ENCODE measurements at regions not wholly inside any gene's neighbourhood (a gene's known extent, or its start where the extent isn't known, plus 50 kb on each side); places are given as distances from the start of the nearest gene placed in this dataset.

GRCh38 chr4:10741961-10742699 lies 57.6 kb upstream of the CLNK start:
- TF ChIP-seq CTCF (IDR thresholded peaks at IDR 0.05) (no peak), POLR2AphosphoS5 (IDR thresholded peaks at IDR 0.05; ENCODE audit: low read depth, low read length) (no peak), REST (IDR thresholded peaks at IDR 0.05; ENCODE audit: low read depth, low read length) (no peak), USF2 (IDR thresholded peaks at IDR 0.05; ENCODE audit: borderline replicate concordance, low read depth, low read length) (no peak), RFX5 (IDR thresholded peaks at IDR 0.05; ENCODE audit: low read length) (no peak), MAX (IDR thresholded peaks at IDR 0.05; ENCODE audit: low read depth) (no peak)

All from SK-N-SH (cell line).